Nephron progenitor cell (in vitro differentiated cells): ENCODE measurements at regions not wholly inside any gene's neighbourhood (a gene's known extent, or its start where the extent isn't known, plus 50 kb on each side); places are given as distances from the start of the nearest gene placed in this dataset.

Experiments
- DNase-seq: peaks from one replicate; pipeline ENCODE4 v3.0.0; 2021
- H3K27ac Mint-ChIP-seq: 2 replicates; pipeline ENCODE4 v1.8.0; 2021; ENCODE audit warnings: mild to moderate bottlenecking, moderate library complexity, mixed read lengths
- H3K27me3 Mint-ChIP-seq: 2 replicates; pipeline ENCODE4 v1.8.0; 2021; ENCODE audit warnings: mild to moderate bottlenecking, low read depth, mixed read lengths; ENCODE audit not compliant: poor library complexity
- H3K36me3 Mint-ChIP-seq: 2 replicates; pipeline ENCODE4 v1.8.0; 2021; ENCODE audit warnings: low read depth, mixed read lengths
- H3K4me1 Mint-ChIP-seq: 2 replicates; pipeline ENCODE4 v1.8.0; 2021; ENCODE audit warnings: mixed read lengths
- H3K4me3 Mint-ChIP-seq: 2 replicates; pipeline ENCODE4 v1.8.0; 2021; ENCODE audit warnings: mild to moderate bottlenecking, moderate library complexity, mixed read lengths
- H3K9me3 Mint-ChIP-seq: 2 replicates; pipeline ENCODE4 v1.8.0; 2021; ENCODE audit warnings: mild to moderate bottlenecking, moderate library complexity, mixed read lengths
- CTCF ChIP-seq: fragments of 200-600 bp; sonication (generic); IDR thresholded peaks from 2 replicates; pipeline ENCODE4 v1.5.0; 2021; ENCODE audit warnings: antibody characterized with exemption

- Mint-ChIP-seq H3K4me1 (no peaks in the 10 kb centered on the region), H3K27me3 (peaks cover 16% of the 10 kb centered on the region), H3K4me3 (no peak overlapping the region), H3K36me3 (peaks cover 3% of the 10 kb centered on the region), H3K9me3 (peaks cover 30% of the 10 kb centered on the region), H3K27ac (no peak overlapping the region)
- no peak for TF ChIP-seq CTCF
- no peak for DNase-seq
Observed at GRCh38 chr6:149181304-149181703, 136.2 kb upstream of the TAB2 start.

GRCh38 chr6:149182262-149182661 lies 135.2 kb upstream of the TAB2 start:
- H3K36me3 Mint-ChIP-seq, result no peaks in the 10 kb centered on the region
- H3K9me3 Mint-ChIP-seq, result peaks cover 27% of the 10 kb centered on the region
- no peak overlapping the region for H3K4me3 Mint-ChIP-seq
- DNase-seq, result no peak
- no peak for TF ChIP-seq CTCF
- H3K27ac Mint-ChIP-seq, result no peak overlapping the region
- peaks cover 16% of the 10 kb centered on the region for H3K27me3 Mint-ChIP-seq
- H3K4me1 Mint-ChIP-seq, result no peaks in the 10 kb centered on the region

GRCh38 chr6:149184523-149184922 lies 133.0 kb upstream of the TAB2 start:
- H3K4me1 Mint-ChIP-seq, result no peaks in the 10 kb centered on the region
- H3K27me3 Mint-ChIP-seq, result peaks cover 8% of the 10 kb centered on the region
- H3K27ac Mint-ChIP-seq, result no peak overlapping the region
- DNase-seq, result no peak
- peaks cover 47% of the 10 kb centered on the region for H3K9me3 Mint-ChIP-seq
- TF ChIP-seq CTCF, result no peak
- H3K4me3 Mint-ChIP-seq, result no peak overlapping the region
- H3K36me3 Mint-ChIP-seq, result peaks cover 6% of the 10 kb centered on the region

GRCh38 chr6:149185799-149186357 lies 131.6 kb upstream of the TAB2 start:
- H3K27ac Mint-ChIP-seq, result no peak overlapping the region

GRCh38 chr6:149186873-149187272 lies 130.6 kb upstream of the TAB2 start:
- Mint-ChIP-seq H3K36me3 (peaks cover 8% of the 10 kb centered on the region), H3K4me1 (no peaks in the 10 kb centered on the region), H3K27me3 (peaks cover 8% of the 10 kb centered on the region), H3K9me3 (peaks cover 57% of the 10 kb centered on the region), H3K27ac (no peak overlapping the region), H3K4me3 (no peak overlapping the region)
- no peak for TF ChIP-seq CTCF
- DNase-seq, result no peak

More at GRCh38 chr6:149185799-149186357, 131.6 kb upstream of the TAB2 start:
- DNase-seq, result no peak
- H3K9me3 Mint-ChIP-seq, result peaks cover 57% of the 10 kb centered on the region
- no peak for TF ChIP-seq CTCF
- H3K36me3 Mint-ChIP-seq, result peaks cover 8% of the 10 kb centered on the region
- no peak overlapping the region for H3K4me3 Mint-ChIP-seq
- no peaks in the 10 kb centered on the region for H3K4me1 Mint-ChIP-seq
- peaks cover 6% of the 10 kb centered on the region for H3K27me3 Mint-ChIP-seq

GRCh38 chr6:149190224-149190831 lies 127.2 kb upstream of the TAB2 start:
- Mint-ChIP-seq H3K27ac (no peak overlapping the region), H3K27me3 (peaks cover 14% of the 10 kb centered on the region), H3K4me3 (no peak overlapping the region), H3K4me1 (no peaks in the 10 kb centered on the region), H3K9me3 (peaks cover 45% of the 10 kb centered on the region), H3K36me3 (peaks cover 8% of the 10 kb centered on the region)
- TF ChIP-seq CTCF, result no peak
- DNase-seq, result no peak
